ENCODE measurements at regions not wholly inside any gene's neighbourhood (a gene's known extent, or its start where the extent isn't known, plus 50 kb on each side); places are given as distances from the start of the nearest gene placed in this dataset.
"Not testable (repeated sequence)": the region's sequence is repeated elsewhere in the genome, so short reads cannot be mapped to it uniquely, and the experiment has no call there.

- TF ChIP-seq, protein P1, sequence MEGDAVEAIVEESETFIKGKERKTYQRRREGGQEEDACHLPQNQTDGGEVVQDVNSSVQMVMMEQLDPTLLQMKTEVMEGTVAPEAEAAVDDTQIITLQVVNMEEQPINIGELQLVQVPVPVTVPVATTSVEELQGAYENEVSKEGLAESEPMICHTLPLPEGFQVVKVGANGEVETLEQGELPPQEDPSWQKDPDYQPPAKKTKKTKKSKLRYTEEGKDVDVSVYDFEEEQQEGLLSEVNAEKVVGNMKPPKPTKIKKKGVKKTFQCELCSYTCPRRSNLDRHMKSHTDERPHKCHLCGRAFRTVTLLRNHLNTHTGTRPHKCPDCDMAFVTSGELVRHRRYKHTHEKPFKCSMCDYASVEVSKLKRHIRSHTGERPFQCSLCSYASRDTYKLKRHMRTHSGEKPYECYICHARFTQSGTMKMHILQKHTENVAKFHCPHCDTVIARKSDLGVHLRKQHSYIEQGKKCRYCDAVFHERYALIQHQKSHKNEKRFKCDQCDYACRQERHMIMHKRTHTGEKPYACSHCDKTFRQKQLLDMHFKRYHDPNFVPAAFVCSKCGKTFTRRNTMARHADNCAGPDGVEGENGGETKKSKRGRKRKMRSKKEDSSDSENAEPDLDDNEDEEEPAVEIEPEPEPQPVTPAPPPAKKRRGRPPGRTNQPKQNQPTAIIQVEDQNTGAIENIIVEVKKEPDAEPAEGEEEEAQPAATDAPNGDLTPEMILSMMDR (conservative IDR thresholded peaks at IDR 0.05; ENCODE audit: low read depth, low read length): no peak
- H3K4me3 ChIP-seq (ENCODE audit: low read depth, low read length): no peak overlapping the region
- DNase-seq (ENCODE audit: low read depth): no peak
These were observed 271.1 kb upstream of the DEPDC1 start for GRCh38 chr1:68767941-68768340.

DNA sequence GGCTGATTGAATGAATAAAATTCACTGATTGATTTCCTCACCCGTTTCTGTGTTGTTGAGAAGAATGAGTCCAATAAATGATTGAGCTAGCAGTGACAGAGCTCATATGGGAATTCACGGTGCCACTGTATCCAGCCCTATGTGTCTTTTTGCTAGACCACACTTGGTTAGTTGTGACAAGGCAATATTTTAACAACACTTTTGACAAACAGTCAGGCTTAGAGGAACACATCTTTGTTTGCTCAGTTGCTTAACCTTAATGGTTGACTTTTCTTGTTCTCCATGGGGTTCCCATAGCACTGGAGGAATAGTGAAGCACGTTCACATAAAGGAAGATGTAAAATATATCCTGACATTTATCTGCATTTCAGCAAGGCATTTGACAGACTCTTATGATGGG lies 273.9 kb upstream of the DEPDC1 start:
- TF ChIP-seq, protein P1 (conservative IDR thresholded peaks at IDR 0.05; ENCODE audit: low read depth, low read length): no peak
- no peak for DNase-seq (ENCODE audit: low read depth)
- H3K4me3 ChIP-seq (ENCODE audit: low read depth, low read length): no peak overlapping the region

DNA sequence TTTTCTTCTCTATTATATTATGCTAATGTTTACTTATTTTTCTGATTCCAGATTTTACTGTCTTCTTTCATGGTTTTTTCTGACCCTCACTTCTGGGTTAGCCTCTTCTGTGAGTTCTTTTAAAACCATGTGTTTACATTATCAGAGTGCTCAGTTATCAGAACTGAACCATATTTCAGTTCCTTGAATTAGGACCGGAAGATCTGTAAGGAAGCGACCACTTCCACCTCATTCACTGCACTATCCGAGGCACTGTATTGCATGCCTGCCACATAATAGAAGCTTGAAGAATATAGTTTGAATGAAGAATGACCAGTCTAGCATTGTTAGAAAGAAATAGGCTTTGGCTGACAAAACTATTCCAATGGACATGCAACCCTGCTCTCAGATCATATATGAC lies 281.0 kb upstream of the DEPDC1 start:
- DNase-seq (ENCODE audit: low read depth): no peak
- TF ChIP-seq, protein P1 (conservative IDR thresholded peaks at IDR 0.05; ENCODE audit: low read depth, low read length): no peak
- no peak overlapping the region for H3K4me3 ChIP-seq (ENCODE audit: low read depth, low read length)

GRCh38 chr1:68779841-68780240 lies 283.0 kb upstream of the DEPDC1 start:
- not testable (repeated sequence) for H3K4me3 ChIP-seq (ENCODE audit: low read depth, low read length); DNase-seq (ENCODE audit: low read depth)

GRCh38 chr1:68780919-68781318 lies 284.0 kb upstream of the DEPDC1 start:
- DNase-seq (ENCODE audit: low read depth): no peak
- no peak overlapping the region for H3K4me3 ChIP-seq (ENCODE audit: low read depth, low read length)
- TF ChIP-seq, protein P1 (conservative IDR thresholded peaks at IDR 0.05; ENCODE audit: low read depth, low read length): no peak

- H3K4me3 ChIP-seq (ENCODE audit: low read depth, low read length): no peak overlapping the region
- TF ChIP-seq, protein P1 (conservative IDR thresholded peaks at IDR 0.05; ENCODE audit: low read depth, low read length): no peak
- DNase-seq (ENCODE audit: low read depth): peak; percentile 2
These were observed 286.0 kb upstream of the DEPDC1 start for GRCh38 chr1:68782890-68783289.

DNA sequence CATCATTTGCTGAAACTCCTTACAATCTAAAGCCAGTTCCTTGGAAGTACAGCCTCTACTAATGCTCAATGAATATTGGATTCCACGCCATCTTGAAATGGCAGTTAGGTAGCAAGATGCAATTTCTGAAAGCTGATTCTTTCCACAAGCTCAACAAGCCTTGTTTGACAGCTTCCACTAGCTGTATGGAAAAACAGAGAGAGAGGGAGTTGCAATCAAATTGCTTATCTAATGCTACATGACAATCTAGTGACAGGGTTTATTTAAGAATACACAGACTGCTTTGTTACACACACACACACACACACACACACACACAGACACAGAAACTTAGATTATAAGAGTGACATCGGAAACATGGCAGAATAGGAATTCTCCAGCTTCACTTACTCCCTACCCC lies 288.4 kb upstream of the DEPDC1 start:
- no peak for DNase-seq (ENCODE audit: low read depth)
- TF ChIP-seq, protein P1 (conservative IDR thresholded peaks at IDR 0.05; ENCODE audit: low read depth, low read length): no peak
- no peak overlapping the region for H3K4me3 ChIP-seq (ENCODE audit: low read depth, low read length)

- TF ChIP-seq, protein P1 (conservative IDR thresholded peaks at IDR 0.05; ENCODE audit: low read depth, low read length): no peak
- DNase-seq (ENCODE audit: low read depth): no peak
- no peak overlapping the region for H3K4me3 ChIP-seq (ENCODE audit: low read depth, low read length)
These were observed 291.9 kb upstream of the DEPDC1 start for GRCh38 chr1:68788762-68789161.
